MM.1S (cell line): ENCODE measurements at regions not wholly inside any gene's neighbourhood (a gene's known extent, or its start where the extent isn't known, plus 50 kb on each side); places are given as distances from the start of the nearest gene placed in this dataset.

Source experiments
- DNase-seq: peaks from one replicate; pipeline ENCODE4 v3.0.0-alpha.2; 2015
- H2AFZ ChIP-seq: fragments of 300-600 bp; sonication (generic); 2 replicates; pipeline ENCODE4 v1.6.0; 2016; ENCODE audit warnings: antibody characterized with exemption, low read length
- H3F3A ChIP-seq: fragments of 300-600 bp; sonication (generic); 2 replicates; pipeline ENCODE4 v1.6.1; 2016; ENCODE audit warnings: mild to moderate bottlenecking, antibody characterized with exemption, low read length, moderate library complexity, mixed read lengths; ENCODE audit not compliant: insufficient read depth
- H3K27ac ChIP-seq: fragments of 300-600 bp; sonication (generic); 2 replicates; pipeline ENCODE4 v1.5.1; 2016; ENCODE audit warnings: mild to moderate bottlenecking, low read length
- H3K27me3 ChIP-seq: fragments of 300-600 bp; sonication (generic); replicated peaks from 2 replicates; pipeline ENCODE4 v1.6.0; 2016; ENCODE audit warnings: low read length; ENCODE audit not compliant: insufficient read depth
- H3K36me3 ChIP-seq: fragments of 300-600 bp; sonication (generic); replicated peaks from 2 replicates; pipeline ENCODE4 v1.6.1; 2016; ENCODE audit warnings: mild to moderate bottlenecking, low read length, mixed read lengths; ENCODE audit not compliant: insufficient read depth
- H3K4me1 ChIP-seq: fragments of 300-600 bp; sonication (generic); 2 replicates; pipeline ENCODE4 v1.6.1; 2016; ENCODE audit warnings: low read length, mixed read lengths
- H3K4me2 ChIP-seq: fragments of 300-600 bp; sonication (generic); 2 replicates; pipeline ENCODE4 v1.6.0; 2016; ENCODE audit warnings: low read depth, low read length
- H3K4me3 ChIP-seq: fragments of 300-600 bp; sonication (generic); 2 replicates; pipeline ENCODE4 v1.5.1; 2016; ENCODE audit warnings: low read length, mixed read lengths
- H3K79me2 ChIP-seq: fragments of 300-600 bp; sonication (generic); 2 replicates; pipeline ENCODE4 v1.6.1; 2016; ENCODE audit warnings: mixed run types, low read length, mixed read lengths
- H3K9ac ChIP-seq: fragments of 300-600 bp; sonication (generic); 2 replicates; pipeline ENCODE4 v1.6.1; 2016; ENCODE audit warnings: low read length, mixed read lengths
- H3K9me2 ChIP-seq: fragments of 300-600 bp; sonication (generic); replicated peaks from 2 replicates; pipeline ENCODE4 v1.6.1; 2016; ENCODE audit warnings: mild to moderate bottlenecking, low read length, mixed read lengths; ENCODE audit not compliant: insufficient read depth
- H3K9me3 ChIP-seq: fragments of 300-600 bp; sonication (generic); replicated peaks from 2 replicates; pipeline ENCODE4 v1.6.1; 2016; ENCODE audit warnings: mild to moderate bottlenecking, low read length, mixed read lengths; ENCODE audit not compliant: insufficient read depth
- H4K20me1 ChIP-seq: fragments of 300-600 bp; sonication (generic); 2 replicates; pipeline ENCODE4 v1.6.1; 2016; ENCODE audit warnings: mild to moderate bottlenecking, low read length, moderate library complexity, mixed read lengths; ENCODE audit not compliant: insufficient read depth
- CTCF ChIP-seq: fragments of 300-600 bp; sonication (generic); IDR thresholded peaks from 2 replicates; pipeline ENCODE4 v1.5.1; 2016; ENCODE audit warnings: antibody characterized with exemption, low read length, mixed read lengths
- EZH2 ChIP-seq: fragments of 300-600 bp; sonication (generic); optimal IDR thresholded peaks from 2 replicates; pipeline ENCODE3; 2017; ENCODE audit warnings: low read depth, mild to moderate bottlenecking, antibody characterized with exemption, low read length, mixed read lengths
- EZH2phosphoT487 ChIP-seq: fragments of 300-600 bp; sonication (generic); IDR thresholded peaks from 2 replicates; pipeline ENCODE4 v1.6.1; 2018; ENCODE audit warnings: antibody characterized with exemption, low read length

GRCh38 chr11:98549571-98549970, 471.2 kb upstream of the CNTN5 start:
- Histone ChIP-seq H3K4me2 (no peak overlapping the region), H3K36me3 (no peaks in the 10 kb centered on the region), H3K9me2 (no peaks in the 10 kb centered on the region), H3K79me2 (no peaks in the 10 kb centered on the region), H3K4me1 (no peaks in the 10 kb centered on the region), H4K20me1 (no peaks in the 10 kb centered on the region), H3K9ac (no peak overlapping the region), H3K27me3 (no peaks in the 10 kb centered on the region), H3K9me3 (no peaks in the 10 kb centered on the region), H3K27ac (no peak overlapping the region), H3K4me3 (no peak overlapping the region), H3F3A (no peaks in the 10 kb centered on the region), H2AFZ (no peak overlapping the region)
- TF ChIP-seq EZH2phosphoT487 (no peak), EZH2 (no peak), CTCF (no peak)
- no peak for DNase-seq

- no peaks in the 10 kb centered on the region for H3K9me3 ChIP-seq
- H3K4me1 ChIP-seq = no peaks in the 10 kb centered on the region
- no peaks in the 10 kb centered on the region for H4K20me1 ChIP-seq
- H3K79me2 ChIP-seq = no peaks in the 10 kb centered on the region
- no peak overlapping the region for H3K4me3 ChIP-seq
- H3K36me3 ChIP-seq = no peaks in the 10 kb centered on the region
- no peak overlapping the region for H3K4me2 ChIP-seq
- no peaks in the 10 kb centered on the region for H3F3A ChIP-seq
- no peaks in the 10 kb centered on the region for H3K9me2 ChIP-seq
- no peaks in the 10 kb centered on the region for H3K27me3 ChIP-seq
- TF ChIP-seq CTCF (no peak), EZH2phosphoT487 (no peak), EZH2 (no peak)
- H3K27ac ChIP-seq = no peak overlapping the region
- H3K9ac ChIP-seq = no peak overlapping the region
- H2AFZ ChIP-seq = no peak overlapping the region
- no peak for DNase-seq
Measured at GRCh38 chr11:98559961-98560360, 460.8 kb upstream of the CNTN5 start.

- Histone ChIP-seq H3K9me2 (no peaks in the 10 kb centered on the region), H3K4me1 (no peaks in the 10 kb centered on the region), H3K4me2 (no peak overlapping the region), H3F3A (no peaks in the 10 kb centered on the region), H3K79me2 (no peaks in the 10 kb centered on the region), H3K27ac (no peak overlapping the region), H4K20me1 (no peaks in the 10 kb centered on the region), H3K9me3 (no peaks in the 10 kb centered on the region), H3K9ac (no peak overlapping the region), H2AFZ (no peak overlapping the region), H3K4me3 (no peak overlapping the region), H3K27me3 (no peaks in the 10 kb centered on the region), H3K36me3 (no peaks in the 10 kb centered on the region)
- TF ChIP-seq EZH2phosphoT487 (no peak), CTCF (no peak), EZH2 (no peak)
- no peak for DNase-seq
Measured at GRCh38 chr11:98561252-98561651, 459.5 kb upstream of the CNTN5 start.
